Liver (tissue), 8 donors: ENCODE measurements at regions not wholly inside any gene's neighbourhood (a gene's known extent, or its start where the extent isn't known, plus 50 kb on each side); places are given as distances from the start of the nearest gene placed in this dataset.

Experiments used
- DNase-seq: peaks from one replicate; pipeline ENCODE4 v3.0.0-alpha.2; 2017; ENCODE audit warnings: low spot score
- H3K27ac ChIP-seq, 2 donors: one replicate each; pipeline ENCODE4 v1.7.0; 2013; ENCODE audit warnings: inconsistent platforms in 2 of 2, low read length in 2 of 2, control low read depth in 1 of 2, low read depth in 1 of 2, mild to moderate bottlenecking in 1 of 2
- H3K27me3 ChIP-seq, 4 donors: one replicate each; pipeline versions ENCODE4 v1.6.1 to v1.7.0; 2013; ENCODE audit warnings: low read length in 3 of 4, inconsistent platforms in 1 of 4, mild to moderate bottlenecking in 1 of 4, moderate library complexity in 1 of 4; ENCODE audit not compliant: control insufficient read depth in 4 of 4, insufficient read depth in 4 of 4
- H3K36me3 ChIP-seq, 4 donors: one replicate each; pipeline versions ENCODE4 v1.6.1 to v1.7.0; 2013; ENCODE audit warnings: low read length in 3 of 4, mild to moderate bottlenecking in 3 of 4, low read depth in 1 of 4, moderate library complexity in 1 of 4; ENCODE audit not compliant: control insufficient read depth in 4 of 4, insufficient read depth in 3 of 4
- H3K4me1 ChIP-seq, 4 donors: one replicate each; pipeline versions ENCODE4 v1.6.1 to v1.7.0; 2013; ENCODE audit warnings: low read length in 3 of 4, mild to moderate bottlenecking in 3 of 4, moderate library complexity in 1 of 4; ENCODE audit not compliant: control insufficient read depth in 4 of 4, insufficient read depth in 4 of 4
- H3K4me3 ChIP-seq, 3 donors: one replicate each; pipeline versions ENCODE4 v1.6.1 to v1.7.0; 2013; ENCODE audit warnings: low read length in 3 of 3, control low read depth in 1 of 3, low read depth in 1 of 3, mild to moderate bottlenecking in 1 of 3
- H3K9ac ChIP-seq, 2 donors: one replicate each; pipeline ENCODE4 v1.7.0; 2013; ENCODE audit warnings: low read length in 2 of 2, mild to moderate bottlenecking in 2 of 2, moderate library complexity in 2 of 2, control low read depth in 1 of 2, low read depth in 1 of 2
- H3K9me3 ChIP-seq, 4 donors: one replicate each; pipeline versions ENCODE4 v1.6.1 to v1.7.0; 2013; ENCODE audit warnings: low read length in 3 of 4; ENCODE audit not compliant: control insufficient read depth in 4 of 4
- EGR1 ChIP-seq, 2 donors: IDR thresholded peaks; 2 replicates each; pipeline ENCODE4 v1.6.1; 2016 to 2018; ENCODE audit warnings: antibody characterized with exemption in 2 of 2, low read depth in 2 of 2
- FOXA1 ChIP-seq: IDR thresholded peaks from 2 replicates; pipeline ENCODE4 v1.6.1; 2016; ENCODE audit warnings: antibody characterized with exemption
- FOXA2 ChIP-seq: IDR thresholded peaks from 2 replicates; pipeline ENCODE4 v1.6.1; 2016; ENCODE audit warnings: antibody characterized with exemption
- GABPA ChIP-seq, 2 donors: IDR thresholded peaks in 1 of 2; conservative IDR thresholded peaks in 1 of 2; 2 replicates each; pipeline ENCODE4 v1.6.1; 2016; ENCODE audit warnings: antibody characterized with exemption in 2 of 2, mild to moderate bottlenecking in 1 of 2, moderate library complexity in 1 of 2
- HNF4A ChIP-seq, 2 donors: conservative IDR thresholded peaks; 2 replicates each; pipeline ENCODE4 v1.6.1; 2016; ENCODE audit warnings: antibody characterized with exemption in 2 of 2, mild to moderate bottlenecking in 2 of 2
- HNF4G ChIP-seq: IDR thresholded peaks from 2 replicates; pipeline ENCODE4 v1.6.1; 2016; ENCODE audit warnings: antibody characterized with exemption
- JUND ChIP-seq, 2 donors: IDR thresholded peaks; 2 replicates each; pipeline ENCODE4 v1.6.1; 2016; ENCODE audit warnings: antibody characterized with exemption in 2 of 2
- NR2F2 ChIP-seq: IDR thresholded peaks from 2 replicates; pipeline ENCODE4 v1.6.1; 2016; ENCODE audit warnings: antibody characterized with exemption
- RAD21 ChIP-seq, 2 donors: IDR thresholded peaks; 2 replicates each; pipeline ENCODE4 v1.6.1; 2016; ENCODE audit warnings: antibody characterized with exemption in 2 of 2, mild to moderate bottlenecking in 2 of 2
- RXRA ChIP-seq, 2 donors: IDR thresholded peaks; 2 replicates each; pipeline ENCODE4 v1.6.1; 2017 to 2018; ENCODE audit warnings: antibody characterized with exemption in 2 of 2, mild to moderate bottlenecking in 1 of 2
- SP1 ChIP-seq: IDR thresholded peaks from 2 replicates; pipeline ENCODE4 v1.6.1; 2018; ENCODE audit warnings: antibody characterized with exemption, mild to moderate bottlenecking
- TAF1 ChIP-seq: conservative IDR thresholded peaks from 2 replicates; pipeline ENCODE4 v1.6.1; 2016; ENCODE audit warnings: antibody characterized with exemption, mild to moderate bottlenecking
- YY1 ChIP-seq: IDR thresholded peaks from 2 replicates; pipeline ENCODE4 v1.6.1; 2016; ENCODE audit warnings: antibody characterized with exemption, mild to moderate bottlenecking
- WGBS: extraction: QIAGEN DNeasy Blood & Tissue Kit; methylation state at CpG from one replicate; pipeline ENCODE4 v1.1.7; 2013; 5-methylcytosine and 5-hydroxymethylcytosine counted together
- TF ChIP-seq, protein P1 (sequence below): IDR thresholded peaks from 2 replicates; pipeline ENCODE4 v1.6.1; 2016; ENCODE audit warnings: antibody characterized with exemption, mild to moderate bottlenecking
- TF ChIP-seq, protein P2 (sequence below): fragments of 150-350 bp; IDR thresholded peaks from 2 replicates; pipeline ENCODE4 v1.5.1; 2017; ENCODE audit warnings: improper control_type of control experiment, low read depth, low read length; ENCODE audit not compliant: missing input control
- TF ChIP-seq, protein P3 (sequence below): IDR thresholded peaks from 2 replicates; pipeline ENCODE4 v1.6.1; 2016; ENCODE audit warnings: antibody characterized with exemption
- TF ChIP-seq, protein P4 (sequence below): IDR thresholded peaks from 2 replicates; pipeline ENCODE4 v1.6.1; 2016; ENCODE audit warnings: antibody characterized with exemption
- TF ChIP-seq, protein P5 (sequence below): IDR thresholded peaks from 2 replicates; pipeline ENCODE4 v1.6.1; 2016; ENCODE audit warnings: antibody characterized with exemption
- donor health status: healthy.
- donor health status: healthy.
- donor health status: healthy.
- donor health status: healthy.
- donor health status: healthy.

DNA sequence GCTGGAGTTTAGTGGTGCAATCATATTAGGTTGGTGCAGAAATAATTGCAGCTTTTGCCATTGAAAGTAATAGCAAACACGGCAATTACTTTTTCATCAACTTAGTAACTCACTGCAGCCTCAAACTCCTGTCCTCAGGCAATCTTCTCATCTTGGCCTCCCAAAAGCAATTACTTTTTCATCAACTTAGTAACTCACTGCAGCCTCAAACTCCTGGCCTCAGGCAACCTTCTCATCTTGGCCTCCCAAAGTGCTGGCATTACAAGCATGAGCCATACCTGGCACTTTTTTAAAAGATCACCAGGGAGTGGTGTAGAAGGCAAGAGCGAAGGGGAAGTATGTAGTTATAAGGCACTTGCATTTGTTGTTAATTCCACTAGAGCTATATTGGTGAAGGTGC lies 491.1 kb upstream of the ADGRL3 start:
- no peaks in the 10 kb centered on the region for H3K4me1 ChIP-seq
- no peaks in the 10 kb centered on the region for H3K36me3 ChIP-seq
- WGBS, result 79% methylated on average over 2 of the region's 2 CpGs
- no peak for DNase-seq
- TF ChIP-seq, protein P1, sequence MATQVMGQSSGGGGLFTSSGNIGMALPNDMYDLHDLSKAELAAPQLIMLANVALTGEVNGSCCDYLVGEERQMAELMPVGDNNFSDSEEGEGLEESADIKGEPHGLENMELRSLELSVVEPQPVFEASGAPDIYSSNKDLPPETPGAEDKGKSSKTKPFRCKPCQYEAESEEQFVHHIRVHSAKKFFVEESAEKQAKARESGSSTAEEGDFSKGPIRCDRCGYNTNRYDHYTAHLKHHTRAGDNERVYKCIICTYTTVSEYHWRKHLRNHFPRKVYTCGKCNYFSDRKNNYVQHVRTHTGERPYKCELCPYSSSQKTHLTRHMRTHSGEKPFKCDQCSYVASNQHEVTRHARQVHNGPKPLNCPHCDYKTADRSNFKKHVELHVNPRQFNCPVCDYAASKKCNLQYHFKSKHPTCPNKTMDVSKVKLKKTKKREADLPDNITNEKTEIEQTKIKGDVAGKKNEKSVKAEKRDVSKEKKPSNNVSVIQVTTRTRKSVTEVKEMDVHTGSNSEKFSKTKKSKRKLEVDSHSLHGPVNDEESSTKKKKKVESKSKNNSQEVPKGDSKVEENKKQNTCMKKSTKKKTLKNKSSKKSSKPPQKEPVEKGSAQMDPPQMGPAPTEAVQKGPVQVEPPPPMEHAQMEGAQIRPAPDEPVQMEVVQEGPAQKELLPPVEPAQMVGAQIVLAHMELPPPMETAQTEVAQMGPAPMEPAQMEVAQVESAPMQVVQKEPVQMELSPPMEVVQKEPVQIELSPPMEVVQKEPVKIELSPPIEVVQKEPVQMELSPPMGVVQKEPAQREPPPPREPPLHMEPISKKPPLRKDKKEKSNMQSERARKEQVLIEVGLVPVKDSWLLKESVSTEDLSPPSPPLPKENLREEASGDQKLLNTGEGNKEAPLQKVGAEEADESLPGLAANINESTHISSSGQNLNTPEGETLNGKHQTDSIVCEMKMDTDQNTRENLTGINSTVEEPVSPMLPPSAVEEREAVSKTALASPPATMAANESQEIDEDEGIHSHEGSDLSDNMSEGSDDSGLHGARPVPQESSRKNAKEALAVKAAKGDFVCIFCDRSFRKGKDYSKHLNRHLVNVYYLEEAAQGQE, result no peak
- TF ChIP-seq EGR1 (IDR thresholded peaks at IDR 0.05; ENCODE audit: low read depth in 2 of 2), result no peak
- TF ChIP-seq NR2F2, result no peak
- TF ChIP-seq, protein P2, sequence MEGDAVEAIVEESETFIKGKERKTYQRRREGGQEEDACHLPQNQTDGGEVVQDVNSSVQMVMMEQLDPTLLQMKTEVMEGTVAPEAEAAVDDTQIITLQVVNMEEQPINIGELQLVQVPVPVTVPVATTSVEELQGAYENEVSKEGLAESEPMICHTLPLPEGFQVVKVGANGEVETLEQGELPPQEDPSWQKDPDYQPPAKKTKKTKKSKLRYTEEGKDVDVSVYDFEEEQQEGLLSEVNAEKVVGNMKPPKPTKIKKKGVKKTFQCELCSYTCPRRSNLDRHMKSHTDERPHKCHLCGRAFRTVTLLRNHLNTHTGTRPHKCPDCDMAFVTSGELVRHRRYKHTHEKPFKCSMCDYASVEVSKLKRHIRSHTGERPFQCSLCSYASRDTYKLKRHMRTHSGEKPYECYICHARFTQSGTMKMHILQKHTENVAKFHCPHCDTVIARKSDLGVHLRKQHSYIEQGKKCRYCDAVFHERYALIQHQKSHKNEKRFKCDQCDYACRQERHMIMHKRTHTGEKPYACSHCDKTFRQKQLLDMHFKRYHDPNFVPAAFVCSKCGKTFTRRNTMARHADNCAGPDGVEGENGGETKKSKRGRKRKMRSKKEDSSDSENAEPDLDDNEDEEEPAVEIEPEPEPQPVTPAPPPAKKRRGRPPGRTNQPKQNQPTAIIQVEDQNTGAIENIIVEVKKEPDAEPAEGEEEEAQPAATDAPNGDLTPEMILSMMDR, result no peak
- no peak for TF ChIP-seq HNF4A (conservative IDR thresholded peaks at IDR 0.05)
- TF ChIP-seq JUND (IDR thresholded peaks at IDR 0.05), result no peak
- TF ChIP-seq, protein P3, sequence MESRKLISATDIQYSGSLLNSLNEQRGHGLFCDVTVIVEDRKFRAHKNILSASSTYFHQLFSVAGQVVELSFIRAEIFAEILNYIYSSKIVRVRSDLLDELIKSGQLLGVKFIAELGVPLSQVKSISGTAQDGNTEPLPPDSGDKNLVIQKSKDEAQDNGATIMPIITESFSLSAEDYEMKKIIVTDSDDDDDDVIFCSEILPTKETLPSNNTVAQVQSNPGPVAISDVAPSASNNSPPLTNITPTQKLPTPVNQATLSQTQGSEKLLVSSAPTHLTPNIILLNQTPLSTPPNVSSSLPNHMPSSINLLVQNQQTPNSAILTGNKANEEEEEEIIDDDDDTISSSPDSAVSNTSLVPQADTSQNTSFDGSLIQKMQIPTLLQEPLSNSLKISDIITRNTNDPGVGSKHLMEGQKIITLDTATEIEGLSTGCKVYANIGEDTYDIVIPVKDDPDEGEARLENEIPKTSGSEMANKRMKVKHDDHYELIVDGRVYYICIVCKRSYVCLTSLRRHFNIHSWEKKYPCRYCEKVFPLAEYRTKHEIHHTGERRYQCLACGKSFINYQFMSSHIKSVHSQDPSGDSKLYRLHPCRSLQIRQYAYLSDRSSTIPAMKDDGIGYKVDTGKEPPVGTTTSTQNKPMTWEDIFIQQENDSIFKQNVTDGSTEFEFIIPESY, result no peak
- TF ChIP-seq GABPA (IDR thresholded peaks at IDR 0.05 in 1 of 2, conservative IDR thresholded peaks at IDR 0.05 in 1 of 2), result no peak
- TF ChIP-seq FOXA1, result no peak
- TF ChIP-seq RXRA (IDR thresholded peaks at IDR 0.05), result no peak
- TF ChIP-seq TAF1, result no peak
- TF ChIP-seq RAD21 (IDR thresholded peaks at IDR 0.05), result no peak
- no peak for TF ChIP-seq HNF4G
- TF ChIP-seq YY1, result no peak
- TF ChIP-seq, protein P4, sequence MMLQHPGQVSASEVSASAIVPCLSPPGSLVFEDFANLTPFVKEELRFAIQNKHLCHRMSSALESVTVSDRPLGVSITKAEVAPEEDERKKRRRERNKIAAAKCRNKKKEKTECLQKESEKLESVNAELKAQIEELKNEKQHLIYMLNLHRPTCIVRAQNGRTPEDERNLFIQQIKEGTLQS, result no peak
- TF ChIP-seq, protein P5, sequence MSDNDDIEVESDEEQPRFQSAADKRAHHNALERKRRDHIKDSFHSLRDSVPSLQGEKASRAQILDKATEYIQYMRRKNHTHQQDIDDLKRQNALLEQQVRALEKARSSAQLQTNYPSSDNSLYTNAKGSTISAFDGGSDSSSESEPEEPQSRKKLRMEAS, result no peak
- TF ChIP-seq FOXA2, result no peak
- no peak for TF ChIP-seq SP1
- no peak overlapping the region for H3K9ac ChIP-seq
- H3K27ac ChIP-seq, result no peak overlapping the region
- H3K9me3 ChIP-seq, result peaks cover 0 to 3% (median 0%) of the 10 kb centered on the region in 4 donors
- H3K4me3 ChIP-seq, result no peak overlapping the region
- H3K27me3 ChIP-seq, result peaks cover 0 to 3% (median 0%) of the 10 kb centered on the region in 4 donors
